ENCODE measurements at regions not wholly inside any gene's neighbourhood (a gene's known extent, or its start where the extent isn't known, plus 50 kb on each side); places are given as distances from the start of the nearest gene placed in this dataset.

- no peak for TF ChIP-seq EZH2phosphoT487 (IDR thresholded peaks at IDR 0.05; ENCODE audit: low read depth)
- TF ChIP-seq CTCF (IDR thresholded peaks at IDR 0.05; ENCODE audit: low read depth, low read length) = no peak
Observed at GRCh38 chr6:164142322-164142721, 727.8 kb downstream of the QKI start.
